Stimulated activated CD8-positive, alpha-beta memory T cell treated with anti-CD3 and anti-CD28 coated beads, Interleukin-12 subunit alpha, Interleukin-12 subunit beta, amount 100 ng/mL, for 1 hour (primary cell): ENCODE measurements at regions not wholly inside any gene's neighbourhood (a gene's known extent, or its start where the extent isn't known, plus 50 kb on each side); places are given as distances from the start of the nearest gene placed in this dataset.

Experiments
- DNase-seq: peaks from one replicate; pipeline ENCODE4 v3.0.0-alpha.2; 2020; ENCODE audit warnings: low read depth

GRCh38 chr6:30396833-30397479 lies 52.0 kb downstream of the RPP21 start:
- peak; percentile 79 for DNase-seq

DNA sequence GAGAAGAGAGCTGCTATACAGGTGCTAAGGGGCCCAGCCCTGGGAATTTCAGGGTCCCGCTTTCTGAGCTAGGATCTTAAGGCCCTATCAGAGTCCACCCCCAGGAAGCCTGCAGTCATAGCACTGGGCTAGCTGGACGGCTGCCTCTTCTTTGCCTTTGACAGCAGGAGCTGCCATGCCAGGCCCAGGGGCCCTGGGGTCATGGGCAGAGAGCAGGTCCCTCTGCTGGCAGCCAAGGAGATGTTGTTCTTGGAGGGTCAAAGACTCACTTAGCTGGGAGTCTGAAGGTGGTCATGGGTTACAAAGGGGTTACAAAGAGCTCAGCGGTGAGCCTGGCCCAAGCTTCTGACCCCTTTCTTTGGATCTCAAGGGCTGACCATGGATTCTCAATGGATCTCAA lies 52.7 kb downstream of the RPP21 start:
- no peak for DNase-seq

DNA sequence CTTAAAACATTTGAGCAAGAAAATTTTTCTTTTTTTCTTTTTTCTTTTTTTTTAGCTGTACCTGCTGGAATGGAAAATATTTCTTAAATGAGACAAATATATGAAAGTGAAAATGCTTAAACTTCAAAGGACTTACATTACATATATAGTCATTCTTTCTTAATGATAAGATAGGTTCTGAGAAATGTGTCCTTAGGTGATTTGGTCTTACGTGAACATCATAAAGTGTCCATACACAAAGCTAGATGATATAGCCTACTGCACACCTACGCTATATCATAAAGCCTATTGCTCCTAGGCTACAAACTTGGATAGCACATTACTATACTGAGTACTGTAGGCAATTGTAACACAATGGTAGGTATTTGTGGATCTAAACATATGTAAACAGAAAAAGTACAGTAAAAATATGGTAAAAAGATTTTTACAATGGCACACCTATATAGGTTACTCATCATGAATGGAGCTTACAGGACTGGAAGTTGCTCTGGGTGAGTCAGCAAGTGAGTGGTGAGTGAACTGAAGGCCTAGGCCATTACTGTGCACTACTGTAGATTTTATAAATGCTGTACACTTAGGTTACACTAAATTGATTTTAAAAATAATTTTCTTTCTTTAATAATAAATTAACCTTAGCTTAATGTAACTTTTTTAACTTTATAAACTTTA lies 54.6 kb downstream of the RPP21 start:
- DNase-seq: no peak

- DNase-seq: no peak
Observed at GRCh38 chr6:30405934-30406333, 61.0 kb downstream of the RPP21 start.

GRCh38 chr6:30409184-30409583 lies 64.2 kb downstream of the RPP21 start:
- no peak for DNase-seq

- peak; percentile 39 for DNase-seq
Observed at GRCh38 chr6:30411515-30412207, 66.7 kb downstream of the RPP21 start.

- DNase-seq: no peak
Observed at GRCh38 chr6:30418448-30418847, 70.9 kb upstream of the HLA-E start.

GRCh38 chr6:30424549-30424948 lies 64.8 kb upstream of the HLA-E start:
- DNase-seq: no peak
